Activated CD4-positive, alpha-beta T cell treated with anti-CD3 and anti-CD28 coated beads, Interleukin-2, amount 10 ng/mL, durations not matched to agents 7 days and 5 days (primary cell): ENCODE measurements at regions not wholly inside any gene's neighbourhood (a gene's known extent, or its start where the extent isn't known, plus 50 kb on each side); places are given as distances from the start of the nearest gene placed in this dataset.

Source experiments
- CTCF ChIA-PET: fragments of 350-600 bp; sonication (Branson Sonifier 250); formaldehyde crosslinking; loops from one replicate; lab custom pipeline; 2021; ENCODE audit warnings: antibody characterized with exemption; lab: Charles Lee
- POLR2A ChIA-PET: fragments of 350-600 bp; sonication (Branson Sonifier 250); formaldehyde crosslinking; loops from one replicate; lab custom pipeline; 2021; ENCODE audit warnings: antibody characterized with exemption; lab: Charles Lee
- DNase-seq: peaks from one replicate; pipeline ENCODE4 v3.0.0-alpha.2; 2020
- H3K27ac Mint-ChIP-seq: one replicate; pipeline ENCODE4 v1.8.0; 2021; ENCODE audit warnings: mild to moderate bottlenecking, moderate library complexity, mixed read lengths
- H3K27me3 Mint-ChIP-seq: one replicate; pipeline ENCODE4 v1.8.0; 2021; ENCODE audit warnings: mixed read lengths
- H3K36me3 Mint-ChIP-seq: one replicate; pipeline ENCODE4 v1.8.0; 2021; ENCODE audit warnings: low read depth, mixed read lengths
- H3K4me1 Mint-ChIP-seq: one replicate; pipeline ENCODE4 v1.8.0; 2021; ENCODE audit warnings: mixed read lengths
- H3K4me3 Mint-ChIP-seq: one replicate; pipeline ENCODE4 v1.8.0; 2021; ENCODE audit warnings: mild to moderate bottlenecking, moderate library complexity, mixed read lengths
- H3K9me3 Mint-ChIP-seq: one replicate; pipeline ENCODE4 v1.8.0; 2021; ENCODE audit warnings: mixed read lengths

GRCh38 chr2:195370167-195370943 lies 286.7 kb upstream of the SLC39A10 start:
- POLR2A ChIA-PET = no interaction called here
- no peak overlapping the region for H3K27ac Mint-ChIP-seq
- H3K4me1 Mint-ChIP-seq = peaks cover 7% of the 10 kb centered on the region
- no peak for DNase-seq
- H3K36me3 Mint-ChIP-seq = peaks cover 7% of the 10 kb centered on the region
- no peaks in the 10 kb centered on the region for H3K27me3 Mint-ChIP-seq
- no peak overlapping the region for H3K4me3 Mint-ChIP-seq
- CTCF ChIA-PET = no interaction called here
- H3K9me3 Mint-ChIP-seq = peaks cover 12% of the 10 kb centered on the region

- Mint-ChIP-seq H3K4me3 (no peak overlapping the region), H3K4me1 (peaks cover 7% of the 10 kb centered on the region), H3K27me3 (no peaks in the 10 kb centered on the region), H3K36me3 (peaks cover 7% of the 10 kb centered on the region), H3K9me3 (peaks cover 21% of the 10 kb centered on the region), H3K27ac (no peak overlapping the region)
- ChIA-PET POLR2A (no interaction called here), CTCF (no interaction called here)
- no peak for DNase-seq
Measured at GRCh38 chr2:195369218-195369587, 287.8 kb upstream of the SLC39A10 start.

GRCh38 chr2:195368249-195369217 lies 288.5 kb upstream of the SLC39A10 start:
- no peak for DNase-seq
- CTCF ChIA-PET = no interaction called here
- peaks cover 7% of the 10 kb centered on the region for H3K36me3 Mint-ChIP-seq
- H3K4me3 Mint-ChIP-seq = no peak overlapping the region
- POLR2A ChIA-PET = no interaction called here
- H3K9me3 Mint-ChIP-seq = peaks cover 21% of the 10 kb centered on the region
- no peak overlapping the region for H3K27ac Mint-ChIP-seq
- no peaks in the 10 kb centered on the region for H3K27me3 Mint-ChIP-seq
- peaks cover 7% of the 10 kb centered on the region for H3K4me1 Mint-ChIP-seq

GRCh38 chr2:195367809-195368208 lies 289.2 kb upstream of the SLC39A10 start:
- Mint-ChIP-seq H3K4me1 (peaks cover 7% of the 10 kb centered on the region), H3K36me3 (peaks cover 7% of the 10 kb centered on the region), H3K4me3 (no peak overlapping the region), H3K27ac (no peak overlapping the region), H3K27me3 (no peaks in the 10 kb centered on the region), H3K9me3 (peaks cover 21% of the 10 kb centered on the region)
- ChIA-PET POLR2A (no interaction called here), CTCF (no interaction called here)
- DNase-seq = no peak

- Mint-ChIP-seq H3K36me3 (peaks cover 6% of the 10 kb centered on the region), H3K4me1 (peaks cover 11% of the 10 kb centered on the region), H3K27ac (no peak overlapping the region), H3K4me3 (no peak overlapping the region), H3K9me3 (peaks cover 21% of the 10 kb centered on the region), H3K27me3 (no peaks in the 10 kb centered on the region)
- no peak for DNase-seq
- CTCF ChIA-PET = interaction anchor here (1.0 kb wide), 1 partner anchor 15 kb away, joined by 4 read pairs; no protein-coding TSS in a partner anchor
- POLR2A ChIA-PET = interaction anchor here (0.6 kb wide), 1 partner anchor 170 kb away, joined by 3 read pairs; no protein-coding TSS in a partner anchor
Measured at GRCh38 chr2:195364015-195364965, 292.7 kb upstream of the SLC39A10 start.

GRCh38 chr2:195363496-195363895 lies 293.5 kb upstream of the SLC39A10 start:
- Mint-ChIP-seq H3K27ac (no peak overlapping the region), H3K36me3 (peaks cover 3% of the 10 kb centered on the region), H3K4me3 (no peak overlapping the region), H3K9me3 (peaks cover 18% of the 10 kb centered on the region), H3K27me3 (no peaks in the 10 kb centered on the region), H3K4me1 (peaks cover 16% of the 10 kb centered on the region)
- ChIA-PET CTCF (interaction anchor here (1.0 kb wide), 1 partner anchor 14 kb away, joined by 4 read pairs; no protein-coding TSS in a partner anchor), POLR2A (no interaction called here)
- DNase-seq = no peak

GRCh38 chr2:195360242-195360641 lies 296.8 kb upstream of the SLC39A10 start:
- H3K27ac Mint-ChIP-seq = no peak overlapping the region
- H3K27me3 Mint-ChIP-seq = no peaks in the 10 kb centered on the region
- H3K9me3 Mint-ChIP-seq = peaks cover 16% of the 10 kb centered on the region
- DNase-seq = no peak
- ChIA-PET POLR2A (no interaction called here), CTCF (no interaction called here)
- H3K36me3 Mint-ChIP-seq = peaks cover 2% of the 10 kb centered on the region
- H3K4me3 Mint-ChIP-seq = no peak overlapping the region
- H3K4me1 Mint-ChIP-seq = peaks cover 12% of the 10 kb centered on the region

GRCh38 chr2:195359043-195359735 lies 297.8 kb upstream of the SLC39A10 start:
- Mint-ChIP-seq H3K27ac (no peak overlapping the region), H3K36me3 (peaks cover 2% of the 10 kb centered on the region), H3K4me3 (no peak overlapping the region), H3K27me3 (no peaks in the 10 kb centered on the region), H3K4me1 (peaks cover 12% of the 10 kb centered on the region), H3K9me3 (peaks cover 8% of the 10 kb centered on the region)
- CTCF ChIA-PET = interaction anchor here (0.6 kb wide), 1 partner anchor 347 kb away, joined by 3 read pairs; no protein-coding TSS in a partner anchor
- POLR2A ChIA-PET = no interaction called here
- DNase-seq = no peak

GRCh38 chr2:195356920-195357440 lies 300.0 kb upstream of the SLC39A10 start:
- H3K27ac Mint-ChIP-seq = no peak overlapping the region
- POLR2A ChIA-PET = no interaction called here
- H3K4me3 Mint-ChIP-seq = no peak overlapping the region
- peaks cover 8% of the 10 kb centered on the region for H3K9me3 Mint-ChIP-seq
- H3K27me3 Mint-ChIP-seq = no peaks in the 10 kb centered on the region
- peaks cover 12% of the 10 kb centered on the region for H3K4me1 Mint-ChIP-seq
- H3K36me3 Mint-ChIP-seq = peaks cover 2% of the 10 kb centered on the region
- DNase-seq = no peak
- CTCF ChIA-PET = interaction anchor here (0.6 kb wide), 1 partner anchor 367 kb away, joined by 3 read pairs; no protein-coding TSS in a partner anchor

- no peak overlapping the region for H3K4me3 Mint-ChIP-seq
- H3K9me3 Mint-ChIP-seq = peaks cover 6% of the 10 kb centered on the region
- H3K4me1 Mint-ChIP-seq = peaks cover 12% of the 10 kb centered on the region
- H3K27me3 Mint-ChIP-seq = no peaks in the 10 kb centered on the region
- ChIA-PET CTCF (no interaction called here), POLR2A (no interaction called here)
- H3K27ac Mint-ChIP-seq = no peak overlapping the region
- peaks cover 2% of the 10 kb centered on the region for H3K36me3 Mint-ChIP-seq
- no peak for DNase-seq
Measured at GRCh38 chr2:195356026-195356425, 301.0 kb upstream of the SLC39A10 start.

- peaks cover 12% of the 10 kb centered on the region for H3K9me3 Mint-ChIP-seq
- H3K27me3 Mint-ChIP-seq = no peaks in the 10 kb centered on the region
- CTCF ChIA-PET = no interaction called here
- DNase-seq = no peak
- H3K36me3 Mint-ChIP-seq = no peaks in the 10 kb centered on the region
- POLR2A ChIA-PET = no interaction called here
- no peak overlapping the region for H3K4me3 Mint-ChIP-seq
- H3K4me1 Mint-ChIP-seq = no peaks in the 10 kb centered on the region
- H3K27ac Mint-ChIP-seq = no peak overlapping the region
Measured at GRCh38 chr2:195352581-195352980, 304.4 kb upstream of the SLC39A10 start.
